ENCODE measurements at regions not wholly inside any gene's neighbourhood (a gene's known extent, or its start where the extent isn't known, plus 50 kb on each side); places are given as distances from the start of the nearest gene placed in this dataset.

GRCh38 chr18:64663086-64663485 lies 514.2 kb upstream of the LINC00305 start:
- H3K27ac ChIP-seq (ENCODE audit: control insufficient read depth, insufficient read depth, low read length), result no peak overlapping the region
- dilution Hi-C loops (cut with MboI; ENCODE audit: extremely low pct_ligation_motif_present, low sequenced_read_pairs), result no loop called here

DNA sequence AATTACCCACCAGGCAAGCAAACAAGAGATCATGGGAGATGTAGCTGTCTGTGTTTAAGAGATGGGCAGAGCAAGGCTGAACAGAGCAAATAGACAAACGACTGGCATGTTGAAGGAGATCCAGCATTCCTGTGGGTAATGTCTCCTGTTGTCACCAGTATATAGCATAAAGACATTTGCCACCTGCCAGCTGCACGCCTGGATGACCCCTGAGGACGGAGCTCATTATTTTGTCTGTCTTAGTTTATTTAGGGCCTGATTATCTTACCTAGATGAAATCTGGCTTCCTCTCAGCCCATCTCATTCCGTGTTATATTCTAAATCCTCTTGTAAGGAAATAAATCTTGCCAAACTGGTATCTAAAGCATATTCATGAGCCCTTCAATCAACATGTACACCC lies 510.3 kb upstream of the LINC00305 start:
- Histone ChIP-seq H3K79me2 (ENCODE audit: control insufficient read depth, insufficient read depth, low read length) (no peaks in the 10 kb centered on the region), H2AFZ (ENCODE audit: control insufficient read depth, low read length) (no peak overlapping the region), H3K9me3 (ENCODE audit: control insufficient read depth, low read depth, low read length) (no peaks in the 10 kb centered on the region), H4K20me1 (ENCODE audit: control insufficient read depth, extremely low read depth, insufficient read depth, low read length) (no peaks in the 10 kb centered on the region), H3K4me1 (ENCODE audit: control insufficient read depth, extremely low read depth, insufficient read depth, low read length) (no peaks in the 10 kb centered on the region), H3K27me3 (ENCODE audit: control insufficient read depth, extremely low read depth, insufficient read depth, low read length) (no peaks in the 10 kb centered on the region), H3K4me3 (ENCODE audit: control insufficient read depth in 2 of 3, extremely low read depth in 1 of 3, insufficient read depth in 2 of 3, low read depth in 1 of 3, low read length in 3 of 3) (no peak overlapping the region), H3K27ac (ENCODE audit: control insufficient read depth, insufficient read depth, low read length) (no peak overlapping the region), H3K4me2 (ENCODE audit: control insufficient read depth, extremely low read depth, insufficient read depth, low read depth, low read length) (no peak overlapping the region), H3K9ac (ENCODE audit: control insufficient read depth, extremely low read depth, insufficient read depth, low read length) (no peak overlapping the region), H3K36me3 (ENCODE audit: control insufficient read depth in 2 of 2, extremely low read depth in 1 of 2, insufficient read depth in 2 of 2, low read length in 2 of 2) (no peaks in the 10 kb centered on the region), H3K9me1 (ENCODE audit: control insufficient read depth, extremely low read depth, insufficient read depth, low read length) (no peaks in the 10 kb centered on the region)
- dilution Hi-C loops (cut with MboI; ENCODE audit: extremely low pct_ligation_motif_present, low sequenced_read_pairs), result no loop called here
- FAIRE-seq, result no peak
- DNase-seq (ENCODE audit: low read depth, low spot score), result no peak
- TF ChIP-seq, protein P1, sequence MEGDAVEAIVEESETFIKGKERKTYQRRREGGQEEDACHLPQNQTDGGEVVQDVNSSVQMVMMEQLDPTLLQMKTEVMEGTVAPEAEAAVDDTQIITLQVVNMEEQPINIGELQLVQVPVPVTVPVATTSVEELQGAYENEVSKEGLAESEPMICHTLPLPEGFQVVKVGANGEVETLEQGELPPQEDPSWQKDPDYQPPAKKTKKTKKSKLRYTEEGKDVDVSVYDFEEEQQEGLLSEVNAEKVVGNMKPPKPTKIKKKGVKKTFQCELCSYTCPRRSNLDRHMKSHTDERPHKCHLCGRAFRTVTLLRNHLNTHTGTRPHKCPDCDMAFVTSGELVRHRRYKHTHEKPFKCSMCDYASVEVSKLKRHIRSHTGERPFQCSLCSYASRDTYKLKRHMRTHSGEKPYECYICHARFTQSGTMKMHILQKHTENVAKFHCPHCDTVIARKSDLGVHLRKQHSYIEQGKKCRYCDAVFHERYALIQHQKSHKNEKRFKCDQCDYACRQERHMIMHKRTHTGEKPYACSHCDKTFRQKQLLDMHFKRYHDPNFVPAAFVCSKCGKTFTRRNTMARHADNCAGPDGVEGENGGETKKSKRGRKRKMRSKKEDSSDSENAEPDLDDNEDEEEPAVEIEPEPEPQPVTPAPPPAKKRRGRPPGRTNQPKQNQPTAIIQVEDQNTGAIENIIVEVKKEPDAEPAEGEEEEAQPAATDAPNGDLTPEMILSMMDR (optimal IDR thresholded peaks at IDR 0.05 in 1 of 3, IDR thresholded peaks at IDR 0.05 in 1 of 3, conservative IDR thresholded peaks at IDR 0.05 in 1 of 3; ENCODE audit: extremely low read depth in 1 of 3, insufficient read depth in 2 of 3, low read length in 3 of 3), result no peak
- no peak for TF ChIP-seq EZH2 (IDR thresholded peaks at IDR 0.05; ENCODE audit: low read length)

More at GRCh38 chr18:64663086-64663485, 514.2 kb upstream of the LINC00305 start:
- Histone ChIP-seq H3K9ac (ENCODE audit: control insufficient read depth, extremely low read depth, insufficient read depth, low read length) (no peak overlapping the region), H3K9me1 (ENCODE audit: control insufficient read depth, extremely low read depth, insufficient read depth, low read length) (no peaks in the 10 kb centered on the region), H3K4me2 (ENCODE audit: control insufficient read depth, extremely low read depth, insufficient read depth, low read depth, low read length) (no peak overlapping the region), H3K79me2 (ENCODE audit: control insufficient read depth, insufficient read depth, low read length) (no peaks in the 10 kb centered on the region), H2AFZ (ENCODE audit: control insufficient read depth, low read length) (no peak overlapping the region), H3K9me3 (ENCODE audit: control insufficient read depth, low read depth, low read length) (no peaks in the 10 kb centered on the region), H4K20me1 (ENCODE audit: control insufficient read depth, extremely low read depth, insufficient read depth, low read length) (no peaks in the 10 kb centered on the region), H3K36me3 (ENCODE audit: control insufficient read depth in 2 of 2, extremely low read depth in 1 of 2, insufficient read depth in 2 of 2, low read length in 2 of 2) (no peaks in the 10 kb centered on the region), H3K4me3 (ENCODE audit: control insufficient read depth in 2 of 3, extremely low read depth in 1 of 3, insufficient read depth in 2 of 3, low read depth in 1 of 3, low read length in 3 of 3) (no peak overlapping the region), H3K4me1 (ENCODE audit: control insufficient read depth, extremely low read depth, insufficient read depth, low read length) (no peaks in the 10 kb centered on the region), H3K27me3 (ENCODE audit: control insufficient read depth, extremely low read depth, insufficient read depth, low read length) (no peaks in the 10 kb centered on the region)
- DNase-seq (ENCODE audit: low read depth, low spot score) (no peak), FAIRE-seq (no peak)
- no peak for TF ChIP-seq EZH2 (IDR thresholded peaks at IDR 0.05; ENCODE audit: low read length)
- TF ChIP-seq, protein P1 (optimal IDR thresholded peaks at IDR 0.05 in 1 of 3, IDR thresholded peaks at IDR 0.05 in 1 of 3, conservative IDR thresholded peaks at IDR 0.05 in 1 of 3; ENCODE audit: extremely low read depth in 1 of 3, insufficient read depth in 2 of 3, low read length in 3 of 3), result no peak

Measured in keratinocyte (primary cell).